ENCODE measurements at regions not wholly inside any gene's neighbourhood (a gene's known extent, or its start where the extent isn't known, plus 50 kb on each side); places are given as distances from the start of the nearest gene placed in this dataset.

- ChIA-PET RAD21 (ENCODE audit: low non-redundant PET in 1 of 2, low total read pairs in 2 of 2, uncharacterized antibody in 2 of 2, unreplicated experiment in 2 of 2) (no interaction called here), CTCF (no interaction called here), POLR2A (no interaction called here)
- no peak overlapping the region for H3K27ac ChIP-seq (ENCODE audit: low read depth, low read length)
- DNase-seq (ENCODE audit: low read depth, low spot score) (no peak), ATAC-seq (no peak)
- intact Hi-C loops (cut with micrococcal nuclease) = no loop called here
- no TSS peak for BruUV-seq (replicated peaks)
- no peak for TF ChIP-seq CTCF (IDR thresholded peaks at IDR 0.05 in 2 of 3, conservative IDR thresholded peaks at IDR 0.05 in 1 of 3; ENCODE audit: borderline replicate concordance in 1 of 3, insufficient read depth in 1 of 3, low read depth in 2 of 3, low read length in 2 of 3)
- TF ChIP-seq ZNF274 (IDR thresholded peaks at IDR 0.05; ENCODE audit: low read depth, low read length) = no peak
- no peak for TF ChIP-seq ZFX (IDR thresholded peaks at IDR 0.05)
- no peaks in the 10 kb centered on the region for H3K79me2 ChIP-seq (ENCODE audit: insufficient read depth, low read length)
- H3K36me3 ChIP-seq (ENCODE audit: control insufficient read depth in 1 of 2, insufficient read depth in 2 of 2, low read length in 2 of 2) = no peaks in the 10 kb centered on the region
- H4K20me1 ChIP-seq (ENCODE audit: insufficient read depth) = no peaks in the 10 kb centered on the region; the same call in 1 of the 2 replicates
- H3K4me1 ChIP-seq (ENCODE audit: control insufficient read depth in 1 of 2, insufficient read depth in 2 of 2, low read length in 2 of 2) = peaks cover 0 to 8% of the 10 kb centered on the region in 2 experiments; a peak in 1 of 4 replicates
- no peak overlapping the region for H3K4me2 ChIP-seq (ENCODE audit: low read length)
- H3K27me3 ChIP-seq (ENCODE audit: insufficient read depth, low read length) = no peaks in the 10 kb centered on the region
- no peak overlapping the region for H3K4me3 ChIP-seq (replicated peaks in 1 of 2; ENCODE audit: low read depth in 1 of 2, low read length in 2 of 2)
- no peak overlapping the region for H2AFZ ChIP-seq (ENCODE audit: low read depth, low read length, poor library complexity, severe bottlenecking)
- no peaks in the 10 kb centered on the region for H3K9me2 ChIP-seq (ENCODE audit: insufficient read depth)
- no peak overlapping the region for H3K9ac ChIP-seq (ENCODE audit: low read length)
- H3K9me3 ChIP-seq (ENCODE audit: control insufficient read depth in 1 of 2, insufficient read depth in 1 of 2, low read depth in 1 of 2, low read length in 2 of 2) = no peaks in the 10 kb centered on the region
Measured at GRCh38 chr4:177961761-177962380, 519.6 kb upstream of the AGA start.

DNA sequence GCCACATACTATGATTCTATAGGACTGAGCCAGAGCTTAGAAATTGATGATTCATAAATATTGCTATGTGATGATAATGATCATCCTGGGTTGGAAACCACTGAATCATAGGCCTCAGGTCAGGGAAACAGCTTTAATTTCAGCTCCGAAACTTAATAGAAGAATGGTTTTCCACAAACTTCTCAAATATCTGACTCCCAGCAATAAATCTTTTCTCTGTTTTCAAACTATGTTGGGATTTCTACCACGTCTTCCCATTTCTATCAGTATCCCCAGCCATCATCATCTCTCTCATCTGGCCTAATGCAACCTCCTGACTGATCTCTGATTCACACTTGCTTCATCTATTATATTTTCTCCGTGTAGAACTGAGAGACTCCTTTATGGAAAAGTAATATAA lies 521.8 kb upstream of the AGA start:
- POLR2A ChIA-PET = no interaction called here
- Histone ChIP-seq H3K4me2 (ENCODE audit: low read length) (no peak overlapping the region), H3K9me3 (ENCODE audit: control insufficient read depth in 1 of 2, insufficient read depth in 1 of 2, low read depth in 1 of 2, low read length in 2 of 2) (no peaks in the 10 kb centered on the region)

More for the DNA sequence above, 521.8 kb upstream of the AGA start:
- H3K36me3 ChIP-seq (ENCODE audit: control insufficient read depth in 1 of 2, insufficient read depth in 2 of 2, low read length in 2 of 2) = no peaks in the 10 kb centered on the region
- ATAC-seq (no peak), DNase-seq (ENCODE audit: low read depth, low spot score) (no peak)
- intact Hi-C loops (cut with micrococcal nuclease) = no loop called here
- RAD21 ChIA-PET (ENCODE audit: low non-redundant PET in 1 of 2, low total read pairs in 2 of 2, uncharacterized antibody in 2 of 2, unreplicated experiment in 2 of 2) = no interaction called here
- peaks cover 0 to 8% of the 10 kb centered on the region in 2 experiments; a peak in 1 of 4 replicates for H3K4me1 ChIP-seq (ENCODE audit: control insufficient read depth in 1 of 2, insufficient read depth in 2 of 2, low read length in 2 of 2)
- H3K4me3 ChIP-seq (replicated peaks in 1 of 2; ENCODE audit: low read depth in 1 of 2, low read length in 2 of 2) = no peak overlapping the region
- no TSS peak for BruUV-seq (replicated peaks)
- no peak overlapping the region for H3K9ac ChIP-seq (ENCODE audit: low read length)
- no peaks in the 10 kb centered on the region for H3K27me3 ChIP-seq (ENCODE audit: insufficient read depth, low read length)
- no peaks in the 10 kb centered on the region; the same call in 1 of the 2 replicates for H4K20me1 ChIP-seq (ENCODE audit: insufficient read depth)
- no peak overlapping the region for H3K27ac ChIP-seq (ENCODE audit: low read depth, low read length)
- no peak overlapping the region for H2AFZ ChIP-seq (ENCODE audit: low read depth, low read length, poor library complexity, severe bottlenecking)
- CTCF ChIA-PET = no interaction called here
- TF ChIP-seq RAD21 (IDR thresholded peaks at IDR 0.05; ENCODE audit: low read depth) (no peak), JUND (IDR thresholded peaks at IDR 0.05) (no peak), POLR2AphosphoS5 (IDR thresholded peaks at IDR 0.05; ENCODE audit: low read depth, low read length) (no peak), CEBPB (IDR thresholded peaks at IDR 0.05; ENCODE audit: low read depth) (no peak), SRF (IDR thresholded peaks at IDR 0.05; ENCODE audit: low read depth) (no peak), CTCF (IDR thresholded peaks at IDR 0.05 in 2 of 3, conservative IDR thresholded peaks at IDR 0.05 in 1 of 3; ENCODE audit: borderline replicate concordance in 1 of 3, insufficient read depth in 1 of 3, low read depth in 2 of 3, low read length in 2 of 3) (no peak), YY1 (IDR thresholded peaks at IDR 0.05; ENCODE audit: extremely low read depth, insufficient replicate concordance, low read depth, low read length) (no peak), SP1 (IDR thresholded peaks at IDR 0.05; ENCODE audit: low read depth) (no peak), EZH2phosphoT487 (IDR thresholded peaks at IDR 0.05; ENCODE audit: borderline replicate concordance) (no peak), EGR1 (IDR thresholded peaks at IDR 0.05; ENCODE audit: low read depth) (no peak), TCF7L2 (IDR thresholded peaks at IDR 0.05; ENCODE audit: borderline replicate concordance, extremely low read depth, insufficient read depth, insufficient read length) (no peak)
- TF ChIP-seq, protein P1, sequence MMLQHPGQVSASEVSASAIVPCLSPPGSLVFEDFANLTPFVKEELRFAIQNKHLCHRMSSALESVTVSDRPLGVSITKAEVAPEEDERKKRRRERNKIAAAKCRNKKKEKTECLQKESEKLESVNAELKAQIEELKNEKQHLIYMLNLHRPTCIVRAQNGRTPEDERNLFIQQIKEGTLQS (IDR thresholded peaks at IDR 0.05) = no peak
- TF ChIP-seq, protein P2, sequence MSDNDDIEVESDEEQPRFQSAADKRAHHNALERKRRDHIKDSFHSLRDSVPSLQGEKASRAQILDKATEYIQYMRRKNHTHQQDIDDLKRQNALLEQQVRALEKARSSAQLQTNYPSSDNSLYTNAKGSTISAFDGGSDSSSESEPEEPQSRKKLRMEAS (IDR thresholded peaks at IDR 0.05) = no peak
- H3K79me2 ChIP-seq (ENCODE audit: insufficient read depth, low read length) = no peaks in the 10 kb centered on the region
- H3K9me2 ChIP-seq (ENCODE audit: insufficient read depth) = no peaks in the 10 kb centered on the region

All from HCT116 (cell line).